Mammary epithelial cell (primary cell): ENCODE measurements at regions not wholly inside any gene's neighbourhood (a gene's known extent, or its start where the extent isn't known, plus 50 kb on each side); places are given as distances from the start of the nearest gene placed in this dataset.

Experiments used
- CTCF ChIP-seq, 2 donors: IDR thresholded peaks in 1 of 2; conservative IDR thresholded peaks in 1 of 2; 2 replicates each; pipeline ENCODE4 v1.5.1; 2011 to 2012; ENCODE audit warnings: inconsistent platforms in 2 of 2, low read length in 2 of 2, mild to moderate bottlenecking in 2 of 2, control low read depth in 1 of 2, low read depth in 1 of 2; ENCODE audit not compliant: insufficient read depth in 1 of 2; ENCODE audit errors: extremely low read depth in 1 of 2
- EZH2 ChIP-seq: IDR thresholded peaks from 2 replicates; pipeline ENCODE4 v1.6.1; 2012; ENCODE audit warnings: low read length, inconsistent platforms, borderline replicate concordance

DNA sequence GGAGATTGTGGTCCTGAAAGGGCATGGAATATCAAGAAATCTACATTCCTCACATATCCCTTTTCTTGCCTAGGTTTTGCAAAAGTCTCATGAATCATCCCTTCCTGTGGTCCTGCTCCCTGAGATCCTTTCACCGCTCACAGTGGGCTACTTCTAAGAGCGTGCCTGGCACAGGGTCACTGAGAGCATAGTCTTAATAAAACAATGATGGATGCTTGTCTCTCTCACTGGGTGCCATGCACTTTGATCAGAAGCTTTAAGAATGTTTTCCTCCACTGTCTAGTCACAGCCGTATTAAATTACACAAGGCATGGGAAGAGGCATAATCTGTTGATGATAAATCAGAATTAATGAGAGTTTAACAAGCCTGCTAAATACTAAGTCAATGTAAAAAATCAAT is 269.7 kb upstream of the ATP10A start:
- TF ChIP-seq EZH2, result no peak
- TF ChIP-seq CTCF (conservative IDR thresholded peaks at IDR 0.05 in 1 of 2, IDR thresholded peaks at IDR 0.05 in 1 of 2; ENCODE audit: extremely low read depth in 1 of 2, insufficient read depth in 1 of 2, low read depth in 1 of 2, low read length in 2 of 2), result no peak
